H1 (cell line): ENCODE measurements at regions not wholly inside any gene's neighbourhood (a gene's known extent, or its start where the extent isn't known, plus 50 kb on each side); places are given as distances from the start of the nearest gene placed in this dataset.

Source experiments
- CTCF ChIA-PET: fragments of 300-600 bp; sonication (Branson Sonifier 250); formaldehyde crosslinking; loops from one replicate; lab custom pipeline; 2021; ENCODE audit not compliant: partially characterized antibody; lab: Charles Lee
- POLR2A ChIA-PET: fragments of 300-600 bp; sonication (Branson Sonifier 250); formaldehyde crosslinking; loops from one replicate; lab custom pipeline; 2021; ENCODE audit warnings: inconsistent platforms; ENCODE audit not compliant: partially characterized antibody; lab: Charles Lee
- DNase-seq, 2 experiments: peaks; one replicate each; pipeline versions ENCODE4 v3.0.0 to v3.0.0-alpha.2; 2010 to 2022; ENCODE audit warnings: low spot score in 2 of 2, low read depth in 1 of 2, mixed read lengths in 1 of 2
- FAIRE-seq: peaks from 2 replicates; lab custom pipeline; 2011; peaks lifted over from hg19 to GRCh38; lab: Jason Lieb, UNC
- H2AFZ ChIP-seq: 2 replicates; pipeline ENCODE4 v1.8.1; 2012; ENCODE audit warnings: low read length, inconsistent platforms
- H2AK5ac ChIP-seq: 2 replicates; pipeline ENCODE4 v1.6.1; 2013; ENCODE audit warnings: low read depth, low read length
- H2BK120ac ChIP-seq: replicated peaks from 2 replicates; pipeline ENCODE3; 2013; ENCODE audit warnings: low read depth, low read length, inconsistent platforms
- H2BK12ac ChIP-seq: 2 replicates; pipeline ENCODE4 v1.6.1; 2013; ENCODE audit warnings: low read depth, low read length
- H2BK15ac ChIP-seq: 2 replicates; pipeline ENCODE4 v1.6.1; 2013; ENCODE audit warnings: low read length
- H2BK20ac ChIP-seq: 2 replicates; pipeline ENCODE4 v1.6.1; 2013; ENCODE audit warnings: low read length
- H2BK5ac ChIP-seq: 2 replicates; pipeline ENCODE4 v1.6.1; 2013; ENCODE audit warnings: low read depth, low read length
- H3K14ac ChIP-seq: 2 replicates; pipeline ENCODE4 v1.6.1; 2013; ENCODE audit warnings: inconsistent platforms; ENCODE audit not compliant: insufficient read length
- H3K18ac ChIP-seq: 2 replicates; pipeline ENCODE4 v1.6.1; 2013; ENCODE audit warnings: low read length; ENCODE audit errors: extremely low read depth
- H3K23ac ChIP-seq: 2 replicates; pipeline ENCODE4 v1.6.1; 2013; ENCODE audit warnings: inconsistent platforms; ENCODE audit not compliant: insufficient read length
- H3K23me2 ChIP-seq: 2 replicates; pipeline ENCODE4 v1.6.1; 2013; ENCODE audit warnings: low read depth, low read length
- H3K27ac ChIP-seq: 2 replicates; pipeline ENCODE4 v1.6.1; 2011; ENCODE audit warnings: low read depth, low read length, inconsistent platforms
- H3K27me3 ChIP-seq, 4 experiments: replicated peaks in 1 of 4; 1 replicate in 1 of 4; 2 replicates in 3 of 4; pipeline versions ENCODE4 v1.6.1 to v1.8.1; 2011 to 2013; ENCODE audit warnings: low read length in 3 of 4, mild to moderate bottlenecking in 3 of 4, inconsistent platforms in 2 of 4, mixed read lengths in 2 of 4, moderate library complexity in 1 of 4; ENCODE audit not compliant: control insufficient read depth in 3 of 4, insufficient read depth in 3 of 4; ENCODE audit errors: extremely low read depth in 1 of 4
- H3K36me3 ChIP-seq, 4 experiments: 2 replicates each; pipeline versions ENCODE4 v1.6.1 to v1.8.1; 2011 to 2013; ENCODE audit warnings: mild to moderate bottlenecking in 4 of 4, low read length in 3 of 4, moderate library complexity in 2 of 4, control low read depth in 1 of 4, inconsistent platforms in 1 of 4; ENCODE audit not compliant: insufficient read depth in 4 of 4, control insufficient read depth in 2 of 4
- H3K4ac ChIP-seq: replicated peaks from 2 replicates; pipeline ENCODE3; 2013; ENCODE audit warnings: low read length, low read depth, mixed read lengths, inconsistent platforms; ENCODE audit not compliant: insufficient read length
- H3K4me1 ChIP-seq, 4 experiments: replicated peaks in 1 of 4; 1 replicate in 1 of 4; 2 replicates in 3 of 4; pipeline versions ENCODE4 v1.6.1 to v1.8.1; 2011 to 2013; ENCODE audit warnings: low read length in 3 of 4, inconsistent platforms in 2 of 4, mixed read lengths in 1 of 4; ENCODE audit not compliant: insufficient read depth in 4 of 4, control insufficient read depth in 3 of 4
- H3K4me2 ChIP-seq, 2 experiments: 2 replicates each; pipeline versions ENCODE4 v1.6.1 to v1.8.1; 2011 to 2013; ENCODE audit warnings: low read depth in 2 of 2, low read length in 2 of 2, control low read depth in 1 of 2, inconsistent platforms in 1 of 2, mild to moderate bottlenecking in 1 of 2; ENCODE audit not compliant: insufficient read depth in 1 of 2
- H3K4me3 ChIP-seq, 4 experiments: fragments of 200-600, 300-600 bp in 1 of 4; sonication (generic), shearing (Covaris generic), sonication (Bioruptor Twin) in 1 of 4; 2 replicates each; pipeline versions ENCODE4 v1.5.1 to v1.8.1; 2011 to 2016; ENCODE audit warnings: low read length in 4 of 4, low read depth in 3 of 4, control low read depth in 2 of 4, inconsistent platforms in 2 of 4, mild to moderate bottlenecking in 2 of 4, mixed read lengths in 1 of 4, moderate library complexity in 1 of 4; ENCODE audit not compliant: insufficient read depth in 2 of 4; ENCODE audit errors: extremely low read depth in 1 of 4
- H3K56ac ChIP-seq: replicated peaks from 2 replicates; pipeline ENCODE3; 2013; ENCODE audit warnings: low read depth, mild to moderate bottlenecking, mixed read lengths, low read length, inconsistent platforms; ENCODE audit not compliant: insufficient read length
- H3K79me1 ChIP-seq: 2 replicates; pipeline ENCODE4 v1.6.1; 2013; ENCODE audit warnings: low read depth, low read length, control low read depth
- H3K79me2 ChIP-seq, 2 experiments: 2 replicates each; pipeline versions ENCODE4 v1.6.1 to v1.8.1; 2012 to 2013; ENCODE audit warnings: low read length in 2 of 2, mild to moderate bottlenecking in 2 of 2, inconsistent platforms in 1 of 2; ENCODE audit not compliant: insufficient read depth in 2 of 2, control insufficient read depth in 1 of 2
- H3K9ac ChIP-seq, 4 experiments: replicated peaks in 1 of 4; 1 replicate in 1 of 4; 2 replicates in 3 of 4; pipeline versions ENCODE4 v1.6.1 to v1.8.1; 2011 to 2013; ENCODE audit warnings: low read depth in 3 of 4, low read length in 3 of 4, control low read depth in 2 of 4, mild to moderate bottlenecking in 2 of 4, moderate library complexity in 2 of 4, inconsistent platforms in 1 of 4; ENCODE audit errors: extremely low read depth in 1 of 4
- H3K9me3 ChIP-seq, 2 experiments: 2 replicates each; pipeline versions ENCODE4 v1.6.1 to v1.8.1; 2012 to 2013; ENCODE audit warnings: mild to moderate bottlenecking in 2 of 2, moderate library complexity in 2 of 2, control low read depth in 1 of 2, inconsistent platforms in 1 of 2, low read depth in 1 of 2, low read length in 1 of 2, mixed read lengths in 1 of 2; ENCODE audit not compliant: insufficient read depth in 2 of 2
- H4K20me1 ChIP-seq, 2 experiments: replicated peaks in 1 of 2; 2 replicates each; pipeline versions ENCODE3 to v1.8.1; 2011 to 2013; ENCODE audit warnings: inconsistent platforms in 2 of 2, low read length in 2 of 2, mild to moderate bottlenecking in 1 of 2; ENCODE audit not compliant: insufficient read depth in 2 of 2, control insufficient read depth in 1 of 2
- H4K5ac ChIP-seq: 2 replicates; pipeline ENCODE4 v1.6.1; 2013; ENCODE audit warnings: low read length, low read depth, mixed read lengths, inconsistent platforms; ENCODE audit not compliant: insufficient read length
- H4K8ac ChIP-seq: 2 replicates; pipeline ENCODE4 v1.8.0; 2013; ENCODE audit warnings: mild to moderate bottlenecking, moderate library complexity, low read length, inconsistent platforms; ENCODE audit not compliant: insufficient read depth; ENCODE audit errors: extremely low read depth
- H4K91ac ChIP-seq: replicated peaks from 2 replicates; pipeline ENCODE3; 2013; ENCODE audit warnings: low read length, mixed read lengths, inconsistent platforms; ENCODE audit not compliant: insufficient read length
- ASH2L ChIP-seq: fragments of 200-600, 300-600 bp; sonication (generic); IDR thresholded peaks from one replicate; pipeline ENCODE4 v1.7.1; 2017; ENCODE audit warnings: low read length
- ATF2 ChIP-seq: IDR thresholded peaks from 2 replicates; pipeline ENCODE4 v1.6.1; 2012; ENCODE audit warnings: low read length, inconsistent platforms
- BCL11A ChIP-seq, 2 experiments: IDR thresholded peaks; one replicate each; pipeline ENCODE4 v1.6.1; 2011; ENCODE audit warnings: low read depth in 2 of 2, low read length in 2 of 2, mild to moderate bottlenecking in 2 of 2
- BRCA1 ChIP-seq: IDR thresholded peaks from 2 replicates; pipeline ENCODE4 v1.6.1; 2012; ENCODE audit warnings: low read depth, low read length, improper control_type of control experiment
- CBX8 ChIP-seq: fragments of 300-800, 300-1000 bp; sonication (generic); IDR thresholded peaks from 2 replicates; pipeline ENCODE4 v1.7.1; 2016; ENCODE audit warnings: low read depth, low read length, borderline replicate concordance
- CEBPB ChIP-seq: IDR thresholded peaks from 2 replicates; pipeline ENCODE4 v1.6.1; 2012; ENCODE audit warnings: low read depth, low read length
- CTBP2 ChIP-seq: IDR thresholded peaks from 2 replicates; pipeline ENCODE4 v1.7.0; 2011; ENCODE audit warnings: borderline replicate concordance, mild to moderate bottlenecking, moderate library complexity, mixed read lengths, low read length; ENCODE audit not compliant: insufficient read depth, insufficient read length
- HDAC2 ChIP-seq, 2 experiments: fragments of 300-600 bp in 1 of 2; sonication (generic) in 1 of 2; IDR thresholded peaks; 2 replicates each; pipeline ENCODE4 v1.6.1; 2011 to 2012; ENCODE audit warnings: low read depth in 2 of 2, low read length in 2 of 2, mild to moderate bottlenecking in 2 of 2, moderate library complexity in 2 of 2, borderline replicate concordance in 1 of 2, inconsistent platforms in 1 of 2
- JUN ChIP-seq: IDR thresholded peaks from 2 replicates; pipeline ENCODE4 v1.6.1; 2011; ENCODE audit warnings: low read depth, mild to moderate bottlenecking, improper control_type of control experiment, low read length
- KDM1A ChIP-seq: fragments of 200-600, 300-600 bp; sonication (generic); IDR thresholded peaks from 2 replicates; pipeline ENCODE4 v1.7.1; 2016; ENCODE audit warnings: mild to moderate bottlenecking, low read length, borderline replicate concordance
- KDM5A ChIP-seq: fragments of 200-600 bp; IDR thresholded peaks from 2 replicates; pipeline ENCODE4 v1.7.1; 2012; ENCODE audit warnings: mild to moderate bottlenecking, low read length, inconsistent platforms, mixed read lengths
- NRF1 ChIP-seq: IDR thresholded peaks from 2 replicates; pipeline ENCODE4 v1.6.1; 2011; ENCODE audit warnings: mild to moderate bottlenecking, low read depth, low read length, improper control_type of control experiment
- SP1 ChIP-seq: IDR thresholded peaks from 2 replicates; pipeline ENCODE4 v1.6.1; 2011; ENCODE audit warnings: low read depth, low read length
- ZNF274 ChIP-seq: IDR thresholded peaks from 2 replicates; pipeline ENCODE4 v1.7.0; 2012; ENCODE audit warnings: low read length, borderline replicate concordance; ENCODE audit errors: extremely low read depth
- WGBS, 2 experiments: shearing (Covaris generic) in 1 of 2; methylation state at CpG; one replicate each; pipeline versions ENCODE4 v1.1.6 to v1.1.7; 2013 to 2015; ENCODE audit warnings: low lambda C conversion rate in 2 of 2, mixed read lengths in 2 of 2, inconsistent platforms in 1 of 2, low coverage in 1 of 2, missing lambda C conversion rate in 1 of 2; ENCODE audit not compliant: insufficient replicate concordance in 2 of 2, insufficient coverage in 1 of 2, insufficient read length in 1 of 2; ENCODE audit errors: extremely low coverage in 1 of 2, missing lambda C conversion rate in 1 of 2; 5-methylcytosine and 5-hydroxymethylcytosine counted together

GRCh38 chr2:153077311-153077710, 358.9 kb downstream of the ARL6IP6 start:
- H2AFZ ChIP-seq, result no peak overlapping the region
- TF ChIP-seq CEBPB (no peak), BCL11A (IDR thresholded peaks at IDR 0.05; ENCODE audit: low read depth in 2 of 2, low read length in 2 of 2) (no peak), ATF2 (no peak), CBX8 (no peak), CTBP2 (no peak), JUN (no peak), SP1 (no peak), KDM5A (no peak), HDAC2 (IDR thresholded peaks at IDR 0.05; ENCODE audit: borderline replicate concordance in 1 of 2, low read depth in 2 of 2, low read length in 2 of 2) (no peak), KDM1A (no peak), NRF1 (no peak), BRCA1 (no peak), ASH2L (no peak), ZNF274 (no peak)
- TF ChIP-seq, all 59 proteins: peak for 0
- Histone ChIP-seq H3K27ac (no peak overlapping the region), H3K79me1 (no peaks in the 10 kb centered on the region), H3K23ac (no peak overlapping the region), H3K27me3 (no peaks in the 10 kb centered on the region), H3K36me3 (no peaks in the 10 kb centered on the region), H3K4me1 (no peaks in the 10 kb centered on the region), H4K5ac (no peak overlapping the region), H3K9me3 (no peaks in the 10 kb centered on the region), H4K20me1 (no peaks in the 10 kb centered on the region), H2BK5ac (no peak overlapping the region), H2BK120ac (no peak overlapping the region), H2BK20ac (no peak overlapping the region), H3K4me3 (no peak overlapping the region), H3K9ac (no peak overlapping the region), H3K23me2 (no peaks in the 10 kb centered on the region), H2AK5ac (no peak overlapping the region), H4K8ac (no peak overlapping the region), H3K4ac (no peak overlapping the region), H3K4me2 (no peak overlapping the region), H4K91ac (no peak overlapping the region), H2BK15ac (no peak overlapping the region), H3K79me2 (no peaks in the 10 kb centered on the region), H3K18ac (no peak overlapping the region), H3K14ac (no peak overlapping the region), H3K56ac (no peak overlapping the region), H2BK12ac (no peak overlapping the region)
- ChIA-PET POLR2A (no interaction called here), CTCF (no interaction called here)
- 92% methylated on average over 2 of the region's 2 CpGs; no CpG with 5 or more reads in 1 of the 2 experiments for WGBS, 2 experiments
- DNase-seq (no peak), FAIRE-seq (no peak)
